ENCODE measurements at regions not wholly inside any gene's neighbourhood (a gene's known extent, or its start where the extent isn't known, plus 50 kb on each side); places are given as distances from the start of the nearest gene placed in this dataset.
"Not testable (repeated sequence)": the region's sequence is repeated elsewhere in the genome, so short reads cannot be mapped to it uniquely, and the experiment has no call there.

DNA sequence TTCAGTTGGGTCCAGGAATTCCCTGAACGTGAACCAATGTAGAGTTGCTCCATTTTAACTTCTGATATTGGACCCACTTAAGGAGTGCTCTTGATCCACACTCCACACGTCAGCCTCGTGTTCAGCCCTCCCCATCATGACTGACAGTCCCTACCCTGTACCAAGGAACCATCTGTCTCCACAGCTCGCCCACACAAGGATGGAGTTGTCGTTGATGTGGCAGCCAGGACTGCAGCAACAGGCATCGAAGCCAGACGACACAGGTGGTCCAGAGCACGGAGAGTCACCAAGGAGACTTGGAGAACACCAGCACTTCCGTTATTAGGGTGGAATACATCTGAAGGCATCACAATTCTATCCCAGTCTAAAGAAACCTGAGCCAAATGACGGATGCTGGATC is 472.1 kb upstream of the NR3C2 start:
- H3K36me3 ChIP-seq (ENCODE audit: control insufficient read depth, insufficient read depth, low read length), result no peaks in the 10 kb centered on the region
- TF ChIP-seq CTCF (IDR thresholded peaks at IDR 0.05; ENCODE audit: insufficient read depth, low read length, poor library complexity, severe bottlenecking), result no peak
- no peaks in the 10 kb centered on the region for H3K27me3 ChIP-seq (replicated peaks; ENCODE audit: control insufficient read depth, insufficient read depth, low read length)
- H3K4me3 ChIP-seq (replicated peaks; ENCODE audit: low read depth, low read length), result no peak overlapping the region
- DNase-seq (ENCODE audit: extremely low read depth, insufficient read length), result no peak

- no peak for TF ChIP-seq CTCF (IDR thresholded peaks at IDR 0.05; ENCODE audit: insufficient read depth, low read length, poor library complexity, severe bottlenecking)
- DNase-seq (ENCODE audit: extremely low read depth, insufficient read length), result no peak
- no peak overlapping the region for H3K4me3 ChIP-seq (replicated peaks; ENCODE audit: low read depth, low read length)
- H3K36me3 ChIP-seq (ENCODE audit: control insufficient read depth, insufficient read depth, low read length), result no peaks in the 10 kb centered on the region
- no peaks in the 10 kb centered on the region for H3K27me3 ChIP-seq (replicated peaks; ENCODE audit: control insufficient read depth, insufficient read depth, low read length)
These were observed 461.2 kb upstream of the NR3C2 start for GRCh38 chr4:148903388-148903787.

DNA sequence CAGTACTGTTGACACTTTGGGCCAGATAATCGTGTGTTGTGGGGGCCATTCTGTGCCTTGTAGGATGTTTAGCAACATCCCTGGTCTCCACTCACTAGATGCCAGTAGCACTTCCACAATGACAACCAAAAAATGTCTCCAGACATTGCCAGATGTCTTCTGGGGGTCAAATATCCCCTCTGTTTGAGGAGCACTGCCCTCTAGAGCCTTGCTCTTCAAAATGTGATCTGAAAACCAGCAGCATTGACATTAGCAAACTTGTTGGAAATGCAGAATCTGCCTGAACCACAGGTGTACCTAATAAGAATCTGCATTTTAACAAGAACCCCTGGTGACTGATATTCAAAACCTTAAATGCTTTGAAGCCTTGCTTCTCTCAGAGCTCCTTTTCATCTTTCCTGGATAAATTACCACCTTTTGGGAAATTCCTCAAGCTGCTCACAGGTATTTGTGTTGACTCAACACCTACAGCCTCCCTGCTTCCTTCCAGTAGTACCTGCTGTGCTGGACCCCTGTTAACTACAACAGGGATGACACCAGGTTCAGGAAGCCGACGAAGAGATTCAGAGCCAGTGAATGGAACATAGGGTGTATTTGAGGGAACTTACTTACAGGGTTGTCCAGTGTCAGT is 459.0 kb upstream of the NR3C2 start:
- Histone ChIP-seq H3K27me3 (replicated peaks; ENCODE audit: control insufficient read depth, insufficient read depth, low read length) (no peaks in the 10 kb centered on the region), H3K36me3 (ENCODE audit: control insufficient read depth, insufficient read depth, low read length) (no peaks in the 10 kb centered on the region), H3K4me3 (replicated peaks; ENCODE audit: low read depth, low read length) (no peak overlapping the region)
- no peak for TF ChIP-seq CTCF (IDR thresholded peaks at IDR 0.05; ENCODE audit: insufficient read depth, low read length, poor library complexity, severe bottlenecking)
- no peak for DNase-seq (ENCODE audit: extremely low read depth, insufficient read length)

DNA sequence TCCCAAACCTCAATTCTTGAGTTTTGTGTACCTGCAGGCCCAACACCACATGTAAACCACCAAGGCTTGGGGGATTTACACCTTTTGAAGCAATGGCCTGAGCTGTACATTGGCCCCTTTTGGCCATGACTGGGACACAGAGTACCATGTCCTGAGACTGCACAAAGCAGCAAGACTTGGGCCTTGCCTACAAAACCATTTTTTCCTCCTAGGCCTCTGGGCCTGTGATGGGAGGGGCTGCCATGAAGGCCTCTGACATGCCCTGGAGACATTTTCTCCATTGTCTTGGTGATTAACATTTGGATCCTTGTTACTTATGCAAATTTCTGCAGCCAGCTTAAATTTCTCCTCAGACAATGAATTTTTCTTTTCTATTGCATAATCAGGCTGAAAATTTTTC is 455.9 kb upstream of the NR3C2 start:
- H3K36me3 ChIP-seq (ENCODE audit: control insufficient read depth, insufficient read depth, low read length); DNase-seq (ENCODE audit: extremely low read depth, insufficient read length); H3K4me3 ChIP-seq (replicated peaks; ENCODE audit: low read depth, low read length); H3K27me3 ChIP-seq (replicated peaks; ENCODE audit: control insufficient read depth, insufficient read depth, low read length): not testable (repeated sequence)

DNA sequence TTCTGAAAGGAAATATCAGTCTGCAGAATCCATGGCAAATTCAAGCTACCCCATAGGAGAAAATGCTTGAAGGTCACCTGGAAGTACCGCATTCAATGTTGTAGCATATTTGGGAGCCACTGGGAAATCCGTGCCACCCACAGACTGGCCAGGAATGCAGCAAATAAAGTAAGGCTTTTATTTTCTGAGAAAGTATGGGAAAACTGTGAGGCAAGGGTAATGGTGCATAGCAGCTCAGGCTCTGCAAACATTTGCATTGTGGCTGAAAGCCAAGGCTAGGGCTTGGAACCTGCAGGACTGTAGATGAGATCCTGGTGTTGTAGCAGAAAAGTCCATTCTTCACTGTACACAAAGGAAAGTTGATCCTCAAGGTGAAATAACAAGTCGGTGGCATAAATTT is 450.9 kb upstream of the NR3C2 start:
- no peak for TF ChIP-seq CTCF (IDR thresholded peaks at IDR 0.05; ENCODE audit: insufficient read depth, low read length, poor library complexity, severe bottlenecking)
- Histone ChIP-seq H3K4me3 (replicated peaks; ENCODE audit: low read depth, low read length) (no peak overlapping the region), H3K36me3 (ENCODE audit: control insufficient read depth, insufficient read depth, low read length) (no peaks in the 10 kb centered on the region), H3K27me3 (replicated peaks; ENCODE audit: control insufficient read depth, insufficient read depth, low read length) (no peaks in the 10 kb centered on the region)
- DNase-seq (ENCODE audit: extremely low read depth, insufficient read length), result no peak

DNA sequence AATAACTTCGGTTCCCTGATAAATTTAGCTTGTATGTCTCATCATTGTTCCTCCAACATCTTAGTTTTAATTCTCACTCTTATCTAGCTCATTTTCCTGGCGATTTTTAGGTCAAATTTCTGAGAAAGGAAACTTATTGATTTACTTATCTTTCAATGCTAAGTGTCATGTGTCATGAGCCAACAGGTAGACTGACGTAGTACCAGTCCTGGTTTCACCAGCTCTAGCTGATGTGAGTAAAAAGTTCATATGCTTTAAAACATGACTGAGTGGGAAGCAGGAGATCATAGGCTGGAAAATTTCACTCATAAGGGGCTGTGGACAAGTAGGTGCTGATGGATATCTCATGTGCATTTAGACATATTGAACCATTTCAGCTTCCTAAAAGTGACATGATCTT is 441.7 kb upstream of the NR3C2 start:
- Histone ChIP-seq H3K36me3 (ENCODE audit: control insufficient read depth, insufficient read depth, low read length) (no peaks in the 10 kb centered on the region), H3K27me3 (replicated peaks; ENCODE audit: control insufficient read depth, insufficient read depth, low read length) (no peaks in the 10 kb centered on the region), H3K4me3 (replicated peaks; ENCODE audit: low read depth, low read length) (no peak overlapping the region)
- TF ChIP-seq CTCF (IDR thresholded peaks at IDR 0.05; ENCODE audit: insufficient read depth, low read length, poor library complexity, severe bottlenecking), result no peak
- no peak for DNase-seq (ENCODE audit: extremely low read depth, insufficient read length)
